HG03025 (cell line): ENCODE measurements at regions not wholly inside any gene's neighbourhood (a gene's known extent, or its start where the extent isn't known, plus 50 kb on each side); places are given as distances from the start of the nearest gene placed in this dataset.
"Not testable (repeated sequence)": the region's sequence is repeated elsewhere in the genome, so short reads cannot be mapped to it uniquely, and the experiment has no call there.

Experiments
- ATAC-seq: cut with Tn5 transposase; IDR thresholded peaks from one replicate; pipeline ENCODE4 v1.9.1; 2021; ENCODE audit warnings: mild to moderate bottlenecking, moderate library complexity; ENCODE audit not compliant: unreplicated experiment, low FRiP score

GRCh38 chr5:33195431-33196165, 245.2 kb upstream of the TARS1 start:
- no peak for ATAC-seq

- no peak for ATAC-seq
These were observed 241.9 kb upstream of the TARS1 start for GRCh38 chr5:33198836-33199235.

GRCh38 chr5:33203931-33204330, 236.8 kb upstream of the TARS1 start:
- ATAC-seq, result no peak

GRCh38 chr5:33205079-33205478, 235.7 kb upstream of the TARS1 start:
- ATAC-seq, result no peak

- ATAC-seq, result no peak
These were observed 234.9 kb upstream of the TARS1 start for GRCh38 chr5:33205727-33206410.

- ATAC-seq, result no peak
These were observed 233.7 kb upstream of the TARS1 start for GRCh38 chr5:33206962-33207506.

- ATAC-seq, result no peak
These were observed 231.5 kb upstream of the TARS1 start for GRCh38 chr5:33209252-33209651.

GRCh38 chr5:33210221-33210620, 230.5 kb upstream of the TARS1 start:
- ATAC-seq, result not testable (repeated sequence)

GRCh38 chr5:33210978-33211377, 229.8 kb upstream of the TARS1 start:
- no peak for ATAC-seq

GRCh38 chr5:33212439-33212838, 228.3 kb upstream of the TARS1 start:
- ATAC-seq, result no peak

- no peak for ATAC-seq
These were observed 227.9 kb upstream of the TARS1 start for GRCh38 chr5:33212900-33213299.

GRCh38 chr5:33223563-33224284, 217.0 kb upstream of the TARS1 start:
- ATAC-seq, result no peak

- ATAC-seq, result no peak
These were observed 216.3 kb upstream of the TARS1 start for GRCh38 chr5:33224285-33224961.

GRCh38 chr5:33227247-33227646, 213.5 kb upstream of the TARS1 start:
- ATAC-seq, result no peak

- ATAC-seq, result no peak
These were observed 213.0 kb upstream of the TARS1 start for GRCh38 chr5:33227746-33228145.

GRCh38 chr5:33228149-33228548, 212.6 kb upstream of the TARS1 start:
- no peak for ATAC-seq

GRCh38 chr5:33229216-33229615, 211.5 kb upstream of the TARS1 start:
- no peak for ATAC-seq

- ATAC-seq, result no peak
These were observed 210.2 kb upstream of the TARS1 start for GRCh38 chr5:33230467-33231078.

- no peak for ATAC-seq
These were observed 209.5 kb upstream of the TARS1 start for GRCh38 chr5:33231214-33231710.

GRCh38 chr5:33231935-33232334, 208.8 kb upstream of the TARS1 start:
- no peak for ATAC-seq
